SH-SY5Y (cell line): ENCODE measurements at regions not wholly inside any gene's neighbourhood (a gene's known extent, or its start where the extent isn't known, plus 50 kb on each side); places are given as distances from the start of the nearest gene placed in this dataset.

Source experiments
- GATA2 ChIP-seq: IDR thresholded peaks from 2 replicates; pipeline ENCODE4 v1.6.1; 2011; ENCODE audit warnings: mild to moderate bottlenecking, low read depth, low read length
- GATA3 ChIP-seq: IDR thresholded peaks from 2 replicates; pipeline ENCODE4 v1.6.1; 2011; ENCODE audit warnings: low read depth, mild to moderate bottlenecking, low read length, moderate library complexity

GRCh38 chr5:167623354-167623753, 668.1 kb upstream of the WWC1 start:
- no peak for TF ChIP-seq GATA2
- TF ChIP-seq GATA3: no peak
